ENCODE measurements at regions not wholly inside any gene's neighbourhood (a gene's known extent, or its start where the extent isn't known, plus 50 kb on each side); places are given as distances from the start of the nearest gene placed in this dataset.

- Mint-ChIP-seq H3K4me3 (no peak overlapping the region), H3K4me1 (no peaks in the 10 kb centered on the region), H3K27ac (no peak overlapping the region), H3K27me3 (no peaks in the 10 kb centered on the region), H3K9me3 (peaks cover 19% of the 10 kb centered on the region), H3K36me3 (ENCODE audit: low read depth) (no peaks in the 10 kb centered on the region)
- CTCF ChIA-PET = no interaction called here
- intact Hi-C loops (cut with micrococcal nuclease) = no loop called here
- TF ChIP-seq, protein P1, sequence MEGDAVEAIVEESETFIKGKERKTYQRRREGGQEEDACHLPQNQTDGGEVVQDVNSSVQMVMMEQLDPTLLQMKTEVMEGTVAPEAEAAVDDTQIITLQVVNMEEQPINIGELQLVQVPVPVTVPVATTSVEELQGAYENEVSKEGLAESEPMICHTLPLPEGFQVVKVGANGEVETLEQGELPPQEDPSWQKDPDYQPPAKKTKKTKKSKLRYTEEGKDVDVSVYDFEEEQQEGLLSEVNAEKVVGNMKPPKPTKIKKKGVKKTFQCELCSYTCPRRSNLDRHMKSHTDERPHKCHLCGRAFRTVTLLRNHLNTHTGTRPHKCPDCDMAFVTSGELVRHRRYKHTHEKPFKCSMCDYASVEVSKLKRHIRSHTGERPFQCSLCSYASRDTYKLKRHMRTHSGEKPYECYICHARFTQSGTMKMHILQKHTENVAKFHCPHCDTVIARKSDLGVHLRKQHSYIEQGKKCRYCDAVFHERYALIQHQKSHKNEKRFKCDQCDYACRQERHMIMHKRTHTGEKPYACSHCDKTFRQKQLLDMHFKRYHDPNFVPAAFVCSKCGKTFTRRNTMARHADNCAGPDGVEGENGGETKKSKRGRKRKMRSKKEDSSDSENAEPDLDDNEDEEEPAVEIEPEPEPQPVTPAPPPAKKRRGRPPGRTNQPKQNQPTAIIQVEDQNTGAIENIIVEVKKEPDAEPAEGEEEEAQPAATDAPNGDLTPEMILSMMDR (IDR thresholded peaks at IDR 0.05) = no peak
- no peak for DNase-seq
- no peak for ATAC-seq (ENCODE audit: low read depth)
- POLR2A ChIA-PET = no interaction called here
Observed at GRCh38 chr7:111630862-111631261, 68.6 kb upstream of the IMMP2L start.

DNA sequence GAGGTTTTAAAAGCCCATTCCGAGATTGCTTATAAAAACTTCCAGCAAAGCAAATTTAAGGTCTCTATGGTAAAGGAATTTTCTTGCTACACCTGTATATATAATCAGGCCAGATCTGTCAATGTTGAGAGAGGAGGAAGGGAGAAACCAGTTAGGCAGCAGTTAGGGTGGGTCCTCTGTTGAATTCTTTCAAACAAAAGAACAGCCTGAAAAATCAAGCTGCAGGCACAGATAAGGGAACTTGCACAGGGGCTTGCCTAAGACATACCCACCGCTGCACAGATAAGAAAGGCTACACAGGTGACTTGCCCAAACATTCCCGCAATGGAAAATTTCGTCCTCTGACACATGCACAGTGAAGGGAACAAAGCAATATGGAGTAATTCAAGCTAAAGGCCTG lies 59.8 kb upstream of the IMMP2L start:
- Mint-ChIP-seq H3K4me1 (no peaks in the 10 kb centered on the region), H3K27me3 (no peaks in the 10 kb centered on the region), H3K27ac (no peak overlapping the region), H3K4me3 (no peak overlapping the region), H3K9me3 (no peaks in the 10 kb centered on the region), H3K36me3 (ENCODE audit: low read depth) (no peaks in the 10 kb centered on the region)
- ATAC-seq (ENCODE audit: low read depth) (no peak), DNase-seq (no peak)
- TF ChIP-seq, protein P1 (IDR thresholded peaks at IDR 0.05) = no peak
- intact Hi-C loops (cut with micrococcal nuclease) = loop anchor here (10.0 kb wide), 1 partner anchor 63 kb away; no protein-coding TSS in a partner anchor
- ChIA-PET POLR2A (no interaction called here), CTCF (no interaction called here)
